T-helper 1 cell treated with Interleukin-12 subunit alpha and Interleukin-12 subunit beta and Interleukin-4 antibody, amounts not matched to agents 30 ng/mL and 1 ng/mL, for 36 hours (primary cell): ENCODE measurements at regions not wholly inside any gene's neighbourhood (a gene's known extent, or its start where the extent isn't known, plus 50 kb on each side); places are given as distances from the start of the nearest gene placed in this dataset.
"Not testable (repeated sequence)": the region's sequence is repeated elsewhere in the genome, so short reads cannot be mapped to it uniquely, and the experiment has no call there.

ENCODE experiments used
- intact Hi-C: fragments of 100-400 bp; cut with micrococcal nuclease; formaldehyde crosslinking; loops from one replicate; pipeline ENCODE4 v1.15.1; 2024

- intact Hi-C loops = no loop called here
Measured at GRCh38 chr11:41713030-41713429, 253.6 kb upstream of the LRRC4C start.

- intact Hi-C loops = no loop called here
Measured at GRCh38 chr11:41714101-41714500, 254.6 kb upstream of the LRRC4C start.

GRCh38 chr11:41716862-41717261, 257.4 kb upstream of the LRRC4C start:
- intact Hi-C loops = no loop called here

- intact Hi-C loops = no loop called here
Measured at GRCh38 chr11:41720761-41721160, 261.3 kb upstream of the LRRC4C start.

GRCh38 chr11:41728161-41728560, 268.7 kb upstream of the LRRC4C start:
- intact Hi-C loops = not testable (repeated sequence)

DNA sequence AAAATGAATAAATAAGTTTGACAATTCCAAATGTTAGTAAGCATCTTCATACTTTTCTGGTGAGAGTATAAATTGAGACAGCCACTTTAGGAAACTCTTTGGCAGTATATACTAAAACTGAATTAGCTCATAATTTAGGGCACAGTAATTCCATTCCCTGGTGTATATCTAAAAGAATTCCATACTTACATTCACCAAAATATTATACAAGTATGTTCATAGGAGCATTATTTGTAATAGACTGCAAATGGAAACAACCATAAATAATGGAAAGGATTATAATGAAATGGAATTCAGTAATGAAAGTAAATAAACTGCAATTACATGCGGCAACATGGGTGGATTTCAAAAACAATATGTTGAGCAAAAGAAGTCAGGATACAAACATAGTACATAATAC, 315.8 kb upstream of the LRRC4C start:
- intact Hi-C loops = no loop called here

DNA sequence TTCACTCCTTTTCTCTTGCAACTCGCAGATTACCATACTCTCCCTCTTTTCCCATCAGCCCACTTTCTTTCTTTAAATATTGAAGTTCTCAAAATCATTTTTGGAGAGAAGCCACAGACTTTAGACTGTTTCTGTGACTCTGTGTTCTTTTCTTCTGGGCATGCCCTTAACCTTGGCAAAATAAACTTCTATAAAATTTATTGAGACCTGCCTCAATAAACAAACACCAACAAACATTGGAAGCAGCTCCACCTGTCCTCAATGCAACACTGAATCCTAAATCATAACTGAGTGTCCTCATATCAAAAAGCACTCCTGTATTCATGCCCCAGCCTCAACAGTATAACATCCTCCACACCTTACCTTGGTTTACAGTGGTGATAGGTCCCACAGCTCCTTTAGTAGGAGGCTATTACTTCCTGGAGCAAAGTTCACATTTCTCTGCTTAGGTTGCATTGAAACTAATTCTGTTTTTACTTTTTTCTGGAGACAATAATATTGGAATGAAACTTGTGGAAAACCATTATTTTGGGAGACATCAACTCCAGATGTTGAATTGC, 320.0 kb upstream of the LRRC4C start:
- intact Hi-C loops = no loop called here

- intact Hi-C loops = no loop called here
Measured at GRCh38 chr11:41781441-41781840, 322.0 kb upstream of the LRRC4C start.

DNA sequence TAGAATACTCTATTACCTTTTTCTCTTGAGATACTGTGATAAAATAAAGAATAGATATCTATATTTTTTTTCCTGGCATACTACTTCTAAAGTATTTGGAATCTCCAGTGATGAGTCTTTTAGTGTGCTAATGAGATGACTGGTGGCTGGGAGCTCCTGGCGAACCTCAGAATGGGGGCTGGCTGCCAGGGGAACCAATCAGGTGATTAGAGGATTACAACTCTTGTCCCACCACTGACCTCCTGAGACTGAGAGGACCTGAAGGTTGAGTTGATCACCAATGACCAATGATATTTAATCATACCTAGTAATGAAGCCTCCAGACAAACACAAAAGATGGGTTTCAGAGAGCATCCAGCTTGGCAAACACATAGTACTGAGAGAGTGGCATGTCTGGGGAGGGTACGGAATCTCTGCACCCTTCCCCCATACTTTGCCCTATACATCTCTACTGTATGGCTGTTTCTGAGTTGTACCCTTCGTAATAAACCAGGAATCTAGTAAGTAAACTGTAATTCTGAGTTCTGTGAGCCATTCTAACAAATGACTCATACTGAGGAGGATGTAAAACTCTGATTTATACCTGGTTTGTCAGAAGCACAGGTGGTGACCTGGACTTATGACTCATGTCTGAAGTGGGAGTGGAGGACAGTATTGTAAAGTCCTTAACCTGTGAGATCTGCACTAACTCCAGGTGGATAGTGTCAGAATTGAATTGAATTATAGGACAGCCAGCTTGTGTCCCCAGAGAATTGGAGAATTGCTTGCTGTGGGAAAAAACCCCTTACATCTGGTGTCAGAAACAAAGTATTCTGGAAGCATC, 325.3 kb upstream of the LRRC4C start:
- intact Hi-C loops = no loop called here

GRCh38 chr11:41786087-41786486, 326.6 kb upstream of the LRRC4C start:
- intact Hi-C loops = no loop called here

GRCh38 chr11:41788177-41788576, 328.7 kb upstream of the LRRC4C start:
- intact Hi-C loops = no loop called here

- intact Hi-C loops = no loop called here
Measured at GRCh38 chr11:41789376-41789775, 329.9 kb upstream of the LRRC4C start.

DNA sequence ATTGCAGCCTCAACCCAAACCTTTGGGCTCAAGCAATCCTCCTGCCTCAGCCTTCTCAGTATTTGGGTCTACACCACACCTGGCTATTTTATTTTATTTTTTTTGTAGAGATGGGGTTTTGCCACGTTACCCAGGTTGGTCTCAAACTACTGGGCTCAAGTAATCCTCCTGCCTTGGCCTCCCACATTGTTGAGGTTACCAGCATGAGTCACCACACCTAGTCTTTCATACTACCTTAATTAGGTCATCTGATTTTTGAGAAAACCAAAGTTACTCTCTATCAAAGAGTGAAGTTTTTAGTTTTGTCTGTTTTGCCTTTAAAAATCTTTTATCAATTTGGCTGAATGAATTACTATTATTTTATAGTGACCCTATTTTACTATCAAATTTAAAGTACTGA, 335.6 kb upstream of the LRRC4C start:
- intact Hi-C loops = no loop called here

GRCh38 chr11:41799754-41800153, 340.3 kb upstream of the LRRC4C start:
- intact Hi-C loops = no loop called here

DNA sequence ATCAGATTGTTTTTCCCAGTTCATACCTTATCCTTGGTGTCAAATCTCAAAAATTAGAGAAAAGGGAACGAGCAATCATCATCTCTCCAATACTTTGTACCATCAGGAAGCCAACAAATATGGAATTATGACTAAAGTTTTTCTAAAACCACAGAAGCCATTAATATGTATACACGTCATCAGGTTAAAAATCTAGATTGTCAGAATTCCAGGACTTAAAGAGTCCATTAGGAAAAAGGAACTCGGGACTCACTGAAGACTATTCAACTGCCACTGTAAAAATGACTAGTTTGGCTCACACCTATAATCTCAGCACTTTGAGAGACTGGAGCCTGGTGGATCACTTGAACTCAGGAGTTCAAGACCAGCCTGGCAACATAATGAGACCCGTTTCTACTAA, 344.4 kb upstream of the LRRC4C start:
- intact Hi-C loops = no loop called here

DNA sequence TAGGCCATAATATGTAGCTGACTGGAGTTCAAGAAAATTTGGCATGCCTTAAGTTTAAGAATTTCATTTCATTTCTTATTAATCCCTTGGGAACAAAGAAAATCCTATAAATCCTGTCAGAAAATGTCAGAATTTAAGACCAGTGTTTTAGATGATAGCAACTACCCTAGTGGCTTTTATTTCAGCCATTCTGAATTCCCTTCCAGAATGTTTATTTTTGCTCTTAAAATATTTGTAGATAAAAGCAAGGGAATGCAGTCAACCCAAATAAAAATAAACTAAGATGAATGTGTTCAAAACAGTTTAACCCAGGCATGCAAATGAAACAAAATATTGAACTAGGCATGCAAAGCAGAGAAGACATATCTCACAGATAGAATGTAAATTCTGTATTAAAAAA, 356.9 kb upstream of the LRRC4C start:
- intact Hi-C loops = no loop called here

- intact Hi-C loops = loop anchor here (5.0 kb wide), 1 partner anchor 1792 kb away; no protein-coding TSS in a partner anchor
Measured at GRCh38 chr11:41824287-41824686, 364.8 kb upstream of the LRRC4C start.

DNA sequence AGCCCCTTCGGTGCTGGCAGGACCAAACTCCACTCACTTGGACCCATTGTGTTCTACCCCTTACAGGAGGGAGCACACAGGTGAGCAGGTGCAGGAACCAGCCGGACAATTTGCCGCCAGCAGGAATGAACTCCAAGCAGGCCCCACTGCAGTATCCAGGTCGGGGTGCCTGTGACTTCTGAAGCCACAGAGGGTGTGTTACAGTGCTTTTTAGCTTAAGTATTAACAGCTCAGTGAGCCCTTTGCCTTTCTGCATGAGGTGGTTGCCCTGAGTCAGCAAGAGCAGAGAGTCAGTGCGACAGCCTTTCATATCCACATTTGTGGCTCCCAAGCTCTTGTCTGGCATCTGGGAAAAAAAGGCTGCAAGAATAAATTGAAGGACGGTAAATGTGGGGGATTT, 366.6 kb upstream of the LRRC4C start:
- intact Hi-C loops = no loop called here

DNA sequence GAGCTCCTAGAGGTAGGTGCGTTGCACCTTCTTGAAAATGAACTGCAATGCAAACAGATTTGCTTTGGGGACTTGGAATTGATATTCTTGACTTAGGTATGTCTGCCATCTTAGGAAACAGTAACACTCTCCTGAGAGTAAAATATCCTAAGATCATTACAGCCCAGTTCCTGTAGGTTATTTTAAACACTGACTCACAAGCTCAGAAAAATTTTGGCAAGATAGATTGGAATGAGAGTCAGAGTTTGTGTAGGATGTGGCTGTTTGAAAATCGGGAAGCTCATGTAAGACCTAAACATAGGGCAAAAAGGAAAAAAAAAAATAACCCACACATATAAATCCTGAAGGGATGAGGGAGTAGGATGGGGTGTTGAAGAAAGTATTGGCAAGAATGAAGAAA, 377.0 kb upstream of the LRRC4C start:
- intact Hi-C loops = no loop called here

DNA sequence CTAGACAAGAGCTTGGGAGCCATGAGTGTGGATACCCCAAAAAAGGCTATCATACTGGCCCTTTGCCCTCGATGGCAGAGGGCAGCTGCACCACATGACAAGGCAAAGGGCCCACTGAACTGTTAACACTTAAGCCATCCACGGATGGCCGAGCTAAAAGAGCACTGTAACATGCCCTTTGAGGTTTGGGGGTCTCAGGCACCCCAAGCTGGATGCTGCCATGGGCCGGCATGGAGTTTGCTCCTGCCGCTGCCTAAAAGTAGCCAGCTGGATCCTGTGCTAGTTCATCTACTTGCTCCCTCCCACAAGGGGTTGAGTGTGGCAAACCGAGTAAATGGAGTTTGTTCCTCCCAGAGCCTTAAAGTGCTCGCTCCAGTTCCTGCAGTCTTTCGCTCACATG, 383.2 kb upstream of the LRRC4C start:
- intact Hi-C loops = no loop called here

DNA sequence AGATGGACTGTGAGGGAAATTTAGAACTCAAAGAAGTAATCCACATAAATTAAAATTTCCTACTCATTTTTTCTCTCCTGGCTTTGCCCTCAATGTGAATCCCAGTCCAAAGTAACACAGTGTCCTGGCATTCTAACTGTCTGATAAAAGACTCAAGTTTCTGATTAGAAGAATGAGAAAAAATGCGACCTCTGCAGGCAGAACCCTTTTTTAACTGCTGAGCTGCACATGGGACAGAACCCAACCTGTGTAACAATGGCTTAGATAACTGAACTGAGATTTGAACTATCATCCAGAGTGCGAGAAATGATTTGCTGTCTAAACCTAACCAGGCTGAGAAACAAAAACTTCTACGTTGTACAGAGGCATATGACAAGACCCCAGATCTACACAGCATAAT, 385.6 kb upstream of the LRRC4C start:
- intact Hi-C loops = no loop called here

DNA sequence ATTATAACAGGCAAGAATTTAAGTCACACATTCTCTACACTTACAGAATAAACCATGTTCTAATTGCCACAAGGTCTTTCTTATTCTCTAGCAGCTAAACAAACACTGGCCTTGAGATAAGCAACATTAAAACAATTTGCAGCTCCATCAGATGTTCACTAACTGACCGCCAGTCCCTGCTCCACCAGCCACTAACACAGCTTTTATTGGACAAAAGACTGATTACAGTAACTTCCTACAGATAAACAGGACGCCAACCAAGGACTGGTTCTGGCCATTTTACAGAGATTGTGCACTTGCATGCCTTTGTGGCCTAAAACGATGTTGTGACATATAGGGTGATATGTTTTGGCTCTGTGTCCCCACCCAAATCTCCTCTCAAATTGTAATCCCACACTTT, 388.9 kb upstream of the LRRC4C start:
- intact Hi-C loops = no loop called here

- intact Hi-C loops = no loop called here
Measured at GRCh38 chr11:41849250-41849649, 389.8 kb upstream of the LRRC4C start.
